ENCODE measurements at regions not wholly inside any gene's neighbourhood (a gene's known extent, or its start where the extent isn't known, plus 50 kb on each side); places are given as distances from the start of the nearest gene placed in this dataset.

DNA sequence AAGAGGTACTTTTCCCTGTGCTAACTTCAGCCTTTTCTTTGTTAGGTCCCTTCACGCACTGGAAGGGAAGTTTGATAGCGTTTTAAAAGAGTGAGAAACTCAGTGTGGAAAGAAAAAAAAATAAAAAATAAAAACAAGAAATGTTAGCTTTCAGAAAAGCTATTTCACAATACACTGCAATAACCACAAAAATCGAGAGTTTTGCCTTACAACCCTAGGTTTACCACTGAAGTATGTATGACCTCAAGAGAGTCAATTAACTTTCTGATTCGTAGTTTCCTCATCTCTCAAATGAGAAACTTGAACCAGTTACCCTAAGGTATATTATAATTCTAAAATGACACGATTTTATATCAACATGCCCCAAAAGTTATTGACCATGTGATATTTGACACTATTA is 93.9 kb upstream of the JADE1 start:
- H3K4me3 ChIP-seq = no peak overlapping the region
- no peaks in the 10 kb centered on the region for H3K27me3 ChIP-seq (ENCODE audit: low read depth)
- peaks cover 14% of the 10 kb centered on the region for H3K4me1 ChIP-seq
- peaks cover 4% of the 10 kb centered on the region; the same call in 1 of the 2 replicates for H3K9me3 ChIP-seq
- no peaks in the 10 kb centered on the region for H3K36me3 ChIP-seq (replicated peaks)
- no peak for DNase-seq (ENCODE audit: low spot score in 2 of 2)
- in situ Hi-C loops (cut with MboI; ENCODE audit: low sequenced_read_pairs) = no loop called here

DNA sequence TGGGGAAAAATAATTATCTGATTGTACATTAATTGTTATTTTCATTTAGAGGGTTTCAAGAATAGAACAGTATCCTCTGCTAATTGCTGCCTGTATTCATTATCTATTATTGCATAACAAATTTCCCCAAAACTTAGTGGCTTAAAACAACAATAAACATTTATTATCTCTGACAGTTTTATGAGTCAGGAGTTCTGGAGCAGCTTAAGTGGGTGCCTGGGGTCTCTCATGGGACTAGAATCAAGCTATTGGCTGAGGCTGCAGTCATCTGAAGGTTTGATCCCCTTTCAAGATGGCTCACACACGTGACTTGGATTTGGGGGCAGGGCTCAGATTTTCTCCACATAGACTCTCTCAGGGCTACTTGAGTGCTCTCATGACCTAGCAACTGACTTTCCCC is 98.1 kb upstream of the JADE1 start:
- Histone ChIP-seq H3K4me1 (peaks cover 16% of the 10 kb centered on the region), H3K27me3 (ENCODE audit: low read depth) (no peaks in the 10 kb centered on the region), H3K4me3 (no peak overlapping the region), H3K36me3 (replicated peaks) (no peaks in the 10 kb centered on the region), H3K9me3 (peaks cover 4% of the 10 kb centered on the region; the same call in 1 of the 2 replicates)
- in situ Hi-C loops (cut with MboI; ENCODE audit: low sequenced_read_pairs) = no loop called here
- peak; percentile 59 to 61 for DNase-seq (ENCODE audit: low spot score in 2 of 2)

DNA sequence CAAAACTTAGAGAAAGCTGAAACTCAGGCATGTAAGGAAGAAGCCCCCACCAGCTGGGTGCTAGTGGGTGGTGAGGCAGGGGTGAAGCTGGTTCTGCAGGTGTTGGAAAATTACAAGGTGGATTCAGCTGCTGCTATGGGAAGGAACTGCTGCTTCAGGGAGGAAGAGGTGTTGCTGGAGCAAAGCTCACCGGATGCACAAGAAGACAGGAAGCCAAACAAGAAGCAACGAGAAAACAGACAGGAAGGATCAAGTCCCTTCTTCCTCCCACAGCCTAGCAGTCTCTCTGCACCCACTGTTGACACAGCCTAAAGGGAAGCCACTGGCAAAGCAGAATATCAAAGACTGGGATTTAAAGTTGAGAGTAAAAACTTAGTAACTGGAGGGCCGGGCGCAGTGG is 100.2 kb upstream of the JADE1 start:
- H3K4me3 ChIP-seq = no peak overlapping the region
- in situ Hi-C loops (cut with MboI; ENCODE audit: low sequenced_read_pairs) = no loop called here

GRCh38 chr4:128707864-128708263 is 101.6 kb upstream of the JADE1 start:
- DNase-seq (ENCODE audit: low spot score in 2 of 2) = no peak
- H3K4me3 ChIP-seq = no peak overlapping the region

More for the DNA sequence above, 100.2 kb upstream of the JADE1 start:
- H3K36me3 ChIP-seq (replicated peaks) = no peaks in the 10 kb centered on the region
- DNase-seq (ENCODE audit: low spot score in 2 of 2) = no peak
- peaks cover 4% of the 10 kb centered on the region; the same call in 1 of the 2 replicates for H3K9me3 ChIP-seq
- H3K4me1 ChIP-seq = peaks cover 16% of the 10 kb centered on the region
- H3K27me3 ChIP-seq (ENCODE audit: low read depth) = no peaks in the 10 kb centered on the region

DNA sequence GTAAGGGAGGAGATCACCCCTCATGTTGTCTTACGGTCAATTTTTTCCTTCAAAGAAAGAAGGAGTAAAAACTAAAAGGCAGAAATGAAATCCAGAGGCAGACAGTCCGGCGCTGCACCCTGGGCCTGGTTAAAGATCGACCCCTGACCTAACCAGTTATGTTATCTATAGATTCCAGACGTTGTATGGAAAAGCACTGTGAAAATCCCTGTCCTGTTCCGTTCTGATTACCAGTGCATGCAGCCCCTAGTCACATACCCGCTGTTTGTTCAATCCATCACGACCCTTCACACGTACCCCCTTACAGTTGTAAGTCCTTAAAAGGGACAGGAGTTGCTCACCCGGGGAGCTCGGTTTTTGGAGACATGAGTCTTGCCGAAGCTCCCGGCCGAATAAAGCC is 105.6 kb upstream of the JADE1 start:
- in situ Hi-C loops (cut with MboI; ENCODE audit: low sequenced_read_pairs) = no loop called here
- no peaks in the 10 kb centered on the region for H3K9me3 ChIP-seq
- no peaks in the 10 kb centered on the region for H3K27me3 ChIP-seq (ENCODE audit: low read depth)
- DNase-seq (ENCODE audit: low spot score in 2 of 2) = no peak
- no peaks in the 10 kb centered on the region for H3K4me1 ChIP-seq
- no peak overlapping the region for H3K4me3 ChIP-seq
- no peaks in the 10 kb centered on the region for H3K36me3 ChIP-seq (replicated peaks)

More at GRCh38 chr4:128707864-128708263, 101.6 kb upstream of the JADE1 start:
- Histone ChIP-seq H3K27me3 (ENCODE audit: low read depth) (no peaks in the 10 kb centered on the region), H3K4me1 (peaks cover 11% of the 10 kb centered on the region), H3K9me3 (0 out of 2 replicates have a peak, but pooled peaks cover 2% of the 10 kb centered on the region), H3K36me3 (replicated peaks) (no peaks in the 10 kb centered on the region)
- in situ Hi-C loops (cut with MboI; ENCODE audit: low sequenced_read_pairs) = no loop called here

DNA sequence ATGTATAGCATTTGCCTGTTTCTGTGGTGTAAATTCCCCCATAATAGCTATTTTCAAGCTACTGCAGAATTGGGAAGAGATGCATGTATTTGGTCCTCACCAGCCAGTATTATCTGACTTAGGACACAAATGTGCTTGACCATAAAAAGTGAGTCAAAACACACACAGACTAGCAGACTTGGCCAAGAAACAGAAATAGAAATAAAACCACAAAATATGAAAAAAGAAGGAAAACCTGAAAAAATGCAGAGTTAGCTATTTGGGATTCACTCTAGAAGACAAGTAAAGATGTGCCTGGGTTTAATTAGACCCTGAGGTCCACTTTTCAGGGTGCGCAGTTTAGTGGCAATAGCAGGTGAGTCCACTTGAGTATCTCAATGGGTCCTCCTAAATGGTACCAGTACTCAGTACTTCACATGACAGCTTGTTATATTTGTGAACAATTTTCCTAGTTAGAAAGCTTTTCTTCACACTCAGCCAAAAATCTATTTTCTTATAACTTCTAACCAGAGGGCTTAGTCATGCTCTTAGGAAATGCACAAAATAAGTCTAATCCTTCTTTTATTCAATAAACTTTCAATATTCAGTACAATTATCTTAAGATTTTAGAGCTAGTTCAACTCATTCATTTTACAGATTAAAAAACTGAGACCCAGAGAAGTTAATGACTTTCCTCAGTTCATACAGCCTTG is 108.7 kb upstream of the JADE1 start:
- in situ Hi-C loops (cut with MboI; ENCODE audit: low sequenced_read_pairs) = no loop called here
- no peak for DNase-seq (ENCODE audit: low spot score in 2 of 2)
- Histone ChIP-seq H3K4me3 (no peak overlapping the region), H3K4me1 (peaks cover 12% of the 10 kb centered on the region), H3K27me3 (ENCODE audit: low read depth) (no peaks in the 10 kb centered on the region), H3K36me3 (replicated peaks) (no peaks in the 10 kb centered on the region), H3K9me3 (no peaks in the 10 kb centered on the region)

- Histone ChIP-seq H3K9me3 (no peaks in the 10 kb centered on the region), H3K27me3 (ENCODE audit: low read depth) (no peaks in the 10 kb centered on the region), H3K36me3 (replicated peaks) (no peaks in the 10 kb centered on the region), H3K4me3 (no peak overlapping the region), H3K4me1 (peaks cover 12% of the 10 kb centered on the region)
- in situ Hi-C loops (cut with MboI; ENCODE audit: low sequenced_read_pairs) = no loop called here
- no peak for DNase-seq (ENCODE audit: low spot score in 2 of 2)
Measured at GRCh38 chr4:128698386-128698785, 111.1 kb upstream of the JADE1 start.

GRCh38 chr4:128697323-128697722 is 112.2 kb upstream of the JADE1 start:
- in situ Hi-C loops (cut with MboI; ENCODE audit: low sequenced_read_pairs) = no loop called here

GRCh38 chr4:128690011-128690410 is 119.5 kb upstream of the JADE1 start:
- Histone ChIP-seq H3K36me3 (replicated peaks) (no peaks in the 10 kb centered on the region), H3K9me3 (no peaks in the 10 kb centered on the region), H3K27me3 (ENCODE audit: low read depth) (no peaks in the 10 kb centered on the region), H3K4me3 (no peak overlapping the region), H3K4me1 (peaks cover 28% of the 10 kb centered on the region)
- in situ Hi-C loops (cut with MboI; ENCODE audit: low sequenced_read_pairs) = no loop called here
- peak; percentile 51 to 99 for DNase-seq (ENCODE audit: low spot score in 2 of 2)

More at GRCh38 chr4:128697323-128697722, 112.2 kb upstream of the JADE1 start:
- H3K36me3 ChIP-seq (replicated peaks) = no peaks in the 10 kb centered on the region
- no peaks in the 10 kb centered on the region for H3K9me3 ChIP-seq
- H3K27me3 ChIP-seq (ENCODE audit: low read depth) = no peaks in the 10 kb centered on the region
- DNase-seq (ENCODE audit: low spot score in 2 of 2) = no peak
- H3K4me1 ChIP-seq = peaks cover 12% of the 10 kb centered on the region
- no peak overlapping the region for H3K4me3 ChIP-seq

- no peak overlapping the region for H3K4me3 ChIP-seq
- no peaks in the 10 kb centered on the region for H3K36me3 ChIP-seq (replicated peaks)
- no peaks in the 10 kb centered on the region for H3K27me3 ChIP-seq (ENCODE audit: low read depth)
- H3K9me3 ChIP-seq = no peaks in the 10 kb centered on the region
- in situ Hi-C loops (cut with MboI; ENCODE audit: low sequenced_read_pairs) = no loop called here
- peaks cover 31% of the 10 kb centered on the region for H3K4me1 ChIP-seq
- DNase-seq (ENCODE audit: low spot score in 2 of 2) = peak; percentile 34 to 64
Measured at GRCh38 chr4:128688846-128689437, 120.6 kb upstream of the JADE1 start.

DNA sequence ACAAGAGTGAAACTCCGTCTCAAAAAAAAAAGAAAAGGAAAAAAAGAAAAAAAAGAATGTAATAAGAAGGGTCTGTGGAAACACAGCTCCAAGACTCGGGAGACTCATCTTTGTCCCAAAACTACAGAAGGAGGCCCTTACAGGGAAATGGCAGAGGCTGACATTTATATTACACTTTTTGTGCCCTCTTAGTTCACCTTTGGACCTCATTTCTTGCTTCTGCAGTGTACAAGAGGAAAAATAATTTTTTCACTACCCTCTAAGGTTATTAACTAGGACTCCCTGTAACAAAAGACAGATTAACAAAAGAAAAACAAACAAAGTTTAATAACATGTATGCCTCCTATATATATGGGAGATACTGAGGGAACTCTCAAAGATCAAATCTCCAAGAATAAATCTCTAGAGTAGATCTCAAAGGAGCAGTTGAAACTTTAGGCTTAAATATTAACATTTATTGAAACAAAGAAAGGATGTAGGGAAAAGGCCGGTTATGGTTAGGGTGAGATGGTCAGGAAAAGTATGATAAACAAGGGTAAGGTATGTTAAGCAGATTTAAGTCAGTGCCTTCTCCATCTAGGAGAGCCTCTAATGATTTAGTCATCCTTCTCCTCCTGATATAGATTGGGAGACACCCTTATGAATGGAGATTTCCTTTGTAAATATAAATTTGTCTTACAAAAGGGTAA is 121.3 kb upstream of the JADE1 start:
- Histone ChIP-seq H3K4me1 (peaks cover 39% of the 10 kb centered on the region), H3K4me3 (no peak overlapping the region), H3K36me3 (replicated peaks) (no peaks in the 10 kb centered on the region), H3K9me3 (no peaks in the 10 kb centered on the region), H3K27me3 (ENCODE audit: low read depth) (no peaks in the 10 kb centered on the region)
- DNase-seq (ENCODE audit: low spot score in 2 of 2) = no peak
- in situ Hi-C loops (cut with MboI; ENCODE audit: low sequenced_read_pairs) = no loop called here

GRCh38 chr4:128686810-128687209 is 122.7 kb upstream of the JADE1 start:
- DNase-seq (ENCODE audit: low spot score in 2 of 2) = no peak
- in situ Hi-C loops (cut with MboI; ENCODE audit: low sequenced_read_pairs) = no loop called here
- Histone ChIP-seq H3K4me1 (peaks cover 46% of the 10 kb centered on the region), H3K27me3 (ENCODE audit: low read depth) (no peaks in the 10 kb centered on the region), H3K4me3 (no peak overlapping the region), H3K9me3 (no peaks in the 10 kb centered on the region), H3K36me3 (replicated peaks) (no peaks in the 10 kb centered on the region)

GRCh38 chr4:128686032-128686465 is 123.5 kb upstream of the JADE1 start:
- no peak overlapping the region for H3K4me3 ChIP-seq
- H3K4me1 ChIP-seq = peaks cover 46% of the 10 kb centered on the region
- H3K9me3 ChIP-seq = no peaks in the 10 kb centered on the region
- no peaks in the 10 kb centered on the region for H3K36me3 ChIP-seq (replicated peaks)
- in situ Hi-C loops (cut with MboI; ENCODE audit: low sequenced_read_pairs) = no loop called here
- DNase-seq (ENCODE audit: low spot score in 2 of 2) = peak in 1 of 2 experiments; percentile 15
- no peaks in the 10 kb centered on the region for H3K27me3 ChIP-seq (ENCODE audit: low read depth)

DNA sequence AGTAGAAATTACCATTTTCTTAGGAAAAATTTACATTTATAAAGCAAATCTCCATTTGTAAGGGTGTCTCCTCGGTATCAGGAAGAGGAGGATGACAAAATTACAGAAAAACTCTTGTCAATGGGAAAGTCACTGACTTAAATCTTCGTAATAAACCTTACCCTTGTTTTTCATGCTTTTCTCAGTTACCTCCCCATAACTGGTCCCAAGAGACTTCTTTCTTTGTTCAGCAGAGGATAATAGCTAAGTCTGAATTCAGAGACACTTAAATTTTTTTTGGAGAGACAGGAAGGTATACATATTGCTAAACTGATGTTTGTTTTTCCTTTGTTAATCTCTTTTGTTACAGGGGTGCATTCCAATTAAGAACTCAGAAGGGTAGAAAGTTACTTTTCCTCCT is 125.5 kb upstream of the JADE1 start:
- Histone ChIP-seq H3K4me3 (no peak overlapping the region), H3K4me1 (peaks cover 30% of the 10 kb centered on the region), H3K36me3 (replicated peaks) (no peaks in the 10 kb centered on the region), H3K27me3 (ENCODE audit: low read depth) (no peaks in the 10 kb centered on the region), H3K9me3 (no peaks in the 10 kb centered on the region)
- in situ Hi-C loops (cut with MboI; ENCODE audit: low sequenced_read_pairs) = no loop called here
- peak in 1 of 2 experiments; percentile 90 for DNase-seq (ENCODE audit: low spot score in 2 of 2)
